ENCODE measurements at regions not wholly inside any gene's neighbourhood (a gene's known extent, or its start where the extent isn't known, plus 50 kb on each side); places are given as distances from the start of the nearest gene placed in this dataset.

DNA sequence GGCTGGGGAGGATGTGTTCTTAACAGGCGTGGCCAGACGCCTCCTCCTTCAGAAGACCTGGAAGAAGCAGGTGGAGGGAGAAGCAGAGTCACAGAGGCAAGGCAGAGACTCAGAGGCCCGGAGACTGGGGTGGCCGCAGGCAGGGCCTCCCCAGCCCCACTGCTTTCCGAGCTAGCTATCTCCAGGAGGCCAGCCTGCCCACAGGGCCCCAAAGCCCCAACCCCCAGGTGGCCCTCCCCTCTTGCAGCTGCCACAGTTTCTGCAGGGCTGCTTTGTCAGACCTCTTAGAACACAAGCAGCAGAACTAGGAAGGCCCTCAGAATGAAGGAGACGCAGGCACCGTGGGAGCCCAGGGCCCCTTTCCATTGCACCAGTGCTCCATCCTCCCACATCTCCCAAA is 69.0 kb upstream of the MLN start:
- no peak for TF ChIP-seq POLR2A (IDR thresholded peaks at IDR 0.05; ENCODE audit: low read depth, low read length)
- no peak for TF ChIP-seq TAF1 (IDR thresholded peaks at IDR 0.05; ENCODE audit: low read depth, low read length)
- TF ChIP-seq POLR2AphosphoS5 (IDR thresholded peaks at IDR 0.05; ENCODE audit: low read depth, low read length) = no peak
- TF ChIP-seq SPI1 (IDR thresholded peaks at IDR 0.05; ENCODE audit: low read depth, low read length) = no peak
- TF ChIP-seq PAX5 (IDR thresholded peaks at IDR 0.05; ENCODE audit: insufficient read depth, low read length, severe bottlenecking) = no peak
- TF ChIP-seq POU2F2 (IDR thresholded peaks at IDR 0.05; ENCODE audit: low read depth, low read length) = no peak
